ENCODE measurements at regions not wholly inside any gene's neighbourhood (a gene's known extent, or its start where the extent isn't known, plus 50 kb on each side); places are given as distances from the start of the nearest gene placed in this dataset.

DNA sequence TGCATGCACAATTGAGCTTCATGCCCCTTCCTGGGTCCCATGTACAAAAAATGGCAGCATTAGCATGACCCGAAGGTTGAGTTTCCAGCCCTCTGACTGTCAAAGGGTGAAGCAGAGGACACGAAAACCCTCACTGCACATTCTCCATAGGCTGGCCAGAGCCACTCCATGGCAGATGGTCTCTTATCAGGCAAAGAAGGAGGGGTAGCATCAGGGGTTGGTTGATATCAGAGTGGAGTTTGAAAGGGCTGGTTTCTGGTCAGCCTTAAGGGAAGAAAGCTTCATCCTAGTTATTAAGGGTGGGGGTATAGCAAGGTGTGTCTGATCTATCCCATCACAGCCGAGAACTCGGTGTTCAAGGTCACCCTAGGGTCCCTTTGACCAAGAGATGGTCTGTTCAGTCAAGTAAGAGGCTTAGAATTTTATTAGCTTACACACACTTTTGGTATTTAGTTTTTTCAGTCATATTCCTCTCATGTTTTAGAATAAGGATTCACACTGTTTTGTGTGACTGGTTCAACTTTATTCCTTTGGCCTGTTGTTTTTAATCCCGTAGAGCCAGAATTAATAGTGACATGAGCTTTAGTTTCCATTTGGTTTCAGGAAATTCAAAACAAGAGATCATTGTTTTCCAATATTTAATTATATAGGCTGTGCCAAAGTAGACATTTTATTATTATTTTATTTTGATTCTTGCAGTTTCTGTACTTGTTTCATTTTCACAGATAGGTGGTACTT, 199.9 kb upstream of the FMN2 start:
- Histone ChIP-seq H3K27me3 (ENCODE audit: low read depth, low read length) (no peaks in the 10 kb centered on the region), H3K36me3 (ENCODE audit: control insufficient read depth in 1 of 2, insufficient read depth in 2 of 2, low read length in 2 of 2) (peaks cover 0 to 3% of the 10 kb centered on the region in 2 donors), H3K27ac (ENCODE audit: low read length) (no peak overlapping the region), H3K9me3 (ENCODE audit: control insufficient read depth in 1 of 2, low read length in 2 of 2) (no peaks in the 10 kb centered on the region), H3K4me1 (ENCODE audit: control insufficient read depth in 1 of 2, insufficient read depth in 2 of 2, low read length in 2 of 2) (peaks cover 0 to 6% of the 10 kb centered on the region in 2 donors), H3K4me3 (ENCODE audit: low read depth in 1 of 2, low read length in 2 of 2) (no peak overlapping the region)

- Histone ChIP-seq H3K36me3 (ENCODE audit: control insufficient read depth in 1 of 2, insufficient read depth in 2 of 2, low read length in 2 of 2) (peaks cover 0 to 3% of the 10 kb centered on the region in 2 donors), H3K27me3 (ENCODE audit: low read depth, low read length) (no peaks in the 10 kb centered on the region), H3K4me1 (ENCODE audit: control insufficient read depth in 1 of 2, insufficient read depth in 2 of 2, low read length in 2 of 2) (peaks cover 0 to 14% of the 10 kb centered on the region in 2 donors), H3K4me3 (ENCODE audit: low read depth in 1 of 2, low read length in 2 of 2) (no peak overlapping the region), H3K9me3 (ENCODE audit: control insufficient read depth in 1 of 2, low read length in 2 of 2) (no peaks in the 10 kb centered on the region), H3K27ac (ENCODE audit: low read length) (no peak overlapping the region)
Measured at GRCh38 chr1:239892602-239893001, 199.1 kb upstream of the FMN2 start.

GRCh38 chr1:239893127-239893731, 198.5 kb upstream of the FMN2 start:
- Histone ChIP-seq H3K27ac (ENCODE audit: low read length) (no peak overlapping the region), H3K9me3 (ENCODE audit: control insufficient read depth in 1 of 2, low read length in 2 of 2) (no peaks in the 10 kb centered on the region), H3K36me3 (ENCODE audit: control insufficient read depth in 1 of 2, insufficient read depth in 2 of 2, low read length in 2 of 2) (peaks cover 0 to 3% of the 10 kb centered on the region in 2 donors), H3K27me3 (ENCODE audit: low read depth, low read length) (no peaks in the 10 kb centered on the region), H3K4me1 (ENCODE audit: control insufficient read depth in 1 of 2, insufficient read depth in 2 of 2, low read length in 2 of 2) (peaks cover 0 to 17% of the 10 kb centered on the region in 2 donors), H3K4me3 (ENCODE audit: low read depth in 1 of 2, low read length in 2 of 2) (no peak overlapping the region)

DNA sequence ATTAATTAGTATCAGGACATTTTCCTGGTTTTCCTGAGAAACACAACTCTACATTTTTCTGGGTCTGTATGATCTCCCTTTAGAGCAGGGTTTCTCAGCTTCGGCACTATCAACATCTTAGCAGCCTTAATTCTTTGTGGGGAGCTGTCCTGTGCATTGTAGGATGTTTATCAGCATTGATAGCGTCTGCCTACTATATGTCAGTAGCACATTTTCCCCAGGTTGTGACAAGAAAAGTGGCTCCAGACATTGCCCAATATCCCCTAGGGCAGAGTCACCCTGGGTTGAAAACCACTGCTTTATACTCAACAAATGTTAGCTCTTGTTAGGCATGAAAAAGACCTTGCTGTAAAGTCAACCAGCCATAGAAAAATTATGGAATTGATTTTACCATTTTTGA, 195.1 kb upstream of the FMN2 start:
- Histone ChIP-seq H3K27me3 (ENCODE audit: low read depth, low read length) (no peaks in the 10 kb centered on the region), H3K36me3 (ENCODE audit: control insufficient read depth in 1 of 2, insufficient read depth in 2 of 2, low read length in 2 of 2) (peaks cover 0 to 3% of the 10 kb centered on the region in 2 donors), H3K27ac (ENCODE audit: low read length) (no peak overlapping the region), H3K4me1 (ENCODE audit: control insufficient read depth in 1 of 2, insufficient read depth in 2 of 2, low read length in 2 of 2) (peaks cover 0 to 12% of the 10 kb centered on the region in 2 donors), H3K4me3 (ENCODE audit: low read depth in 1 of 2, low read length in 2 of 2) (no peak overlapping the region), H3K9me3 (ENCODE audit: control insufficient read depth in 1 of 2, low read length in 2 of 2) (no peaks in the 10 kb centered on the region)

DNA sequence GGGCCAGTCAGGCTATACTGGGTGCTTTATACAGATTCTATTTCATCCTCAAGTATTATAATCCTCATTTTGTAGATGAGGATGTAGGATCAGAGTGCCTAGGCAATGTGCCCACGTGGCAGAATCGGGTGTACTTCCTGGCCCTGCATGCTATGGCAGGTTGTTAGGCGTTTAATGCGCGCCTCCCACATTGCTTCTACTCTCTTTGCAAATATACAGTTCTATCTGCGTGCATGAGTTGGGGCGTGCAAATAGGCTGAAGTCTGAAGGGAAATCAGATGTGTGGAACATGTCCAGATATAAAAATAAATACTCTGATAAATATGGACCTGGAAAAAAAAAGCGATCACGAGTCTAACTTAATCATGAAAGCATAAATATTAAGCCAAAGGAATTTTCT, 194.7 kb upstream of the FMN2 start:
- peaks cover 0 to 11% of the 10 kb centered on the region in 2 donors for H3K4me1 ChIP-seq (ENCODE audit: control insufficient read depth in 1 of 2, insufficient read depth in 2 of 2, low read length in 2 of 2)
- no peaks in the 10 kb centered on the region for H3K9me3 ChIP-seq (ENCODE audit: control insufficient read depth in 1 of 2, low read length in 2 of 2)
- H3K27me3 ChIP-seq (ENCODE audit: low read depth, low read length): no peaks in the 10 kb centered on the region
- H3K36me3 ChIP-seq (ENCODE audit: control insufficient read depth in 1 of 2, insufficient read depth in 2 of 2, low read length in 2 of 2): peaks cover 0 to 3% of the 10 kb centered on the region in 2 donors
- no peak overlapping the region for H3K4me3 ChIP-seq (ENCODE audit: low read depth in 1 of 2, low read length in 2 of 2)
- H3K27ac ChIP-seq (ENCODE audit: low read length): no peak overlapping the region

DNA sequence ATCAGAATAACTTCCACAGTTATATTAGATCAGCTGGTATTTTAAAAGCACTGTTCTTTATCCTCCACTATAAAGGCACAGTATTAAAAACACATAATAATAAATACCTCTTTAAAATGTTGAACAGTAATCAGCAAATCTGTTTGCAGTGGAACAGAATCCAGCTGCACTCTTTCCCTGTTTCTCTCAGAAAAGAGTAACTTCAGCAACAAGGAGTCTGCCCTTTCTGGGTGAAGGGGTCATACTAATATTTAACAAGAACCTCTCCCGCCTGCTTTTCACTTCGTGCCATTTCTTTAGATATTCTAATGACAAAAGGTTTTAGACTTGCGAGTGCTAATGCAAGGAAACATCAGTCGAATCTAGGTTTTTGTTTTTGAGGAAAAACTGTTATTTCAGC, 194.2 kb upstream of the FMN2 start:
- H3K36me3 ChIP-seq (ENCODE audit: control insufficient read depth in 1 of 2, insufficient read depth in 2 of 2, low read length in 2 of 2): peaks cover 0 to 3% of the 10 kb centered on the region in 2 donors
- peak overlapping the region; percentile 30 to 34 for H3K4me3 ChIP-seq (ENCODE audit: low read depth in 1 of 2, low read length in 2 of 2)
- no peak overlapping the region for H3K27ac ChIP-seq (ENCODE audit: low read length)

DNA sequence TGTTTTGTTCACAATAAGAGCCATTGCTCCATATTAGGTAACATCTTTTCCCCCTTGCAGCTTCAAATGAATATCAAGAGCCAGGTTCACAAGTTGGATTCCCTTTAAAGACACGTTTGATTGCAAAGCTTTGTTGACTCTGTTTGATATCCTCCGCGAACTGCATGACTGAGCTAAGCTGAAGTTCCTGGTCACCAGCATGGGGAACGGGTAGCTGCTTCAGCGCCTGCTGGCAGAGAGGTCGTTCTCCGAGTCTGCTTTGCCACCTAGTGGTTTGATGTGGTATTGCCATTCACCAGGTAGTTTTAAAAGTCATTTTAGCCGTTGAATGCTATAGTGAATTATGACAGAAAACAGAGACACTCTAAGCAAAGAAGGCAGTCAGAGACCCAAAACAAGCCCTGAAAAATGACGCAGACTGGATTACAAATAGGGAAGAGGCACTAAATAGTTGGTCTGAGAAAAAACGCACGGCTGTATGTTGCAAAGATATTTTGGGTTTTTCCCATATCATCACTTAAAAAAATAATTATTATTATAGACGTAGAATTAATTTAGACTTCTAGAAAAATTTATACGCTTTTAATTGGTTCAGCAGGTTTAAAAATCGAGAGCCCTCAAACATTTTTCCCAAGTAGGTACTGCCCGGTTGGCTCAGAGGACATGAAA, 193.5 kb upstream of the FMN2 start:
- H3K27ac ChIP-seq (ENCODE audit: low read length): no peak overlapping the region
- H3K4me3 ChIP-seq (ENCODE audit: low read depth in 1 of 2, low read length in 2 of 2): peak overlapping the region; percentile 30 to 34
- no peaks in the 10 kb centered on the region for H3K27me3 ChIP-seq (ENCODE audit: low read depth, low read length)
- H3K9me3 ChIP-seq (ENCODE audit: control insufficient read depth in 1 of 2, low read length in 2 of 2): no peaks in the 10 kb centered on the region
- peaks cover 0 to 3% of the 10 kb centered on the region in 2 donors for H3K36me3 ChIP-seq (ENCODE audit: control insufficient read depth in 1 of 2, insufficient read depth in 2 of 2, low read length in 2 of 2)
- H3K4me1 ChIP-seq (ENCODE audit: control insufficient read depth in 1 of 2, insufficient read depth in 2 of 2, low read length in 2 of 2): peaks cover 0 to 11% of the 10 kb centered on the region in 2 donors

More for the DNA sequence above, 194.2 kb upstream of the FMN2 start:
- H3K4me1 ChIP-seq (ENCODE audit: control insufficient read depth in 1 of 2, insufficient read depth in 2 of 2, low read length in 2 of 2): peaks cover 0 to 11% of the 10 kb centered on the region in 2 donors
- H3K27me3 ChIP-seq (ENCODE audit: low read depth, low read length): no peaks in the 10 kb centered on the region
- H3K9me3 ChIP-seq (ENCODE audit: control insufficient read depth in 1 of 2, low read length in 2 of 2): no peaks in the 10 kb centered on the region

- Histone ChIP-seq H3K36me3 (ENCODE audit: control insufficient read depth in 1 of 2, insufficient read depth in 2 of 2, low read length in 2 of 2) (peaks cover 0 to 3% of the 10 kb centered on the region in 2 donors), H3K27me3 (ENCODE audit: low read depth, low read length) (no peaks in the 10 kb centered on the region), H3K27ac (ENCODE audit: low read length) (no peak overlapping the region), H3K9me3 (ENCODE audit: control insufficient read depth in 1 of 2, low read length in 2 of 2) (no peaks in the 10 kb centered on the region), H3K4me1 (ENCODE audit: control insufficient read depth in 1 of 2, insufficient read depth in 2 of 2, low read length in 2 of 2) (peaks cover 0 to 11% of the 10 kb centered on the region in 2 donors), H3K4me3 (ENCODE audit: low read depth in 1 of 2, low read length in 2 of 2) (no peak overlapping the region)
Measured at GRCh38 chr1:239899747-239900146, 191.9 kb upstream of the FMN2 start.

DNA sequence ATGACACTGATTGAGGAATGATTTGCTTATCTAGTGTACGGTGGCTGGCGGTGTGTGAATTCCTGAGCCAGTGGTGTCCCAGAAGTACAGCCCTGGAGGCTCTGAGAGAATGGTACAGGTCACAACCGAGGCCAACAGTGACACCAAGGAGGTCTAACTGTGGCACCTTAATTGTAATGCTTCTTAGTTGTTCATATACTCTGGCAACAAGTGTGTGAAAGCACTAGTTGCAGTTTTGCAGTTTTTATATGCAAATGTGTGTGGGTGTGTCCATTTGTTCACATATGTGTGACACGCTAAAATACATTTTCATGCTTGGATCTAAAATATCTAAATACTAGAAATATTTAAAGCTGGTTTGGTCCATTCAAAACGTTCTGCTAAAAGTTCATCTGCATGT, 185.3 kb upstream of the FMN2 start:
- Histone ChIP-seq H3K27ac (ENCODE audit: low read length) (no peak overlapping the region), H3K4me1 (ENCODE audit: control insufficient read depth in 1 of 2, insufficient read depth in 2 of 2, low read length in 2 of 2) (no peaks in the 10 kb centered on the region), H3K36me3 (ENCODE audit: control insufficient read depth in 1 of 2, insufficient read depth in 2 of 2, low read length in 2 of 2) (no peaks in the 10 kb centered on the region), H3K27me3 (ENCODE audit: low read depth, low read length) (no peaks in the 10 kb centered on the region), H3K4me3 (ENCODE audit: low read depth in 1 of 2, low read length in 2 of 2) (no peak overlapping the region), H3K9me3 (ENCODE audit: control insufficient read depth in 1 of 2, low read length in 2 of 2) (no peaks in the 10 kb centered on the region)

- H3K27ac ChIP-seq (ENCODE audit: low read length): no peak overlapping the region
- no peaks in the 10 kb centered on the region for H3K36me3 ChIP-seq (ENCODE audit: control insufficient read depth in 1 of 2, insufficient read depth in 2 of 2, low read length in 2 of 2)
- H3K27me3 ChIP-seq (ENCODE audit: low read depth, low read length): no peaks in the 10 kb centered on the region
- H3K4me3 ChIP-seq (ENCODE audit: low read depth in 1 of 2, low read length in 2 of 2): no peak overlapping the region
- H3K4me1 ChIP-seq (ENCODE audit: control insufficient read depth in 1 of 2, insufficient read depth in 2 of 2, low read length in 2 of 2): peaks cover 0 to 1% of the 10 kb centered on the region in 2 donors
- H3K9me3 ChIP-seq (ENCODE audit: control insufficient read depth in 1 of 2, low read length in 2 of 2): no peaks in the 10 kb centered on the region
Measured at GRCh38 chr1:239909898-239910297, 181.8 kb upstream of the FMN2 start.

- Histone ChIP-seq H3K27ac (ENCODE audit: low read length) (peak overlapping the region; percentile 53), H3K4me3 (ENCODE audit: low read depth in 1 of 2, low read length in 2 of 2) (no peak overlapping the region), H3K9me3 (ENCODE audit: control insufficient read depth in 1 of 2, low read length in 2 of 2) (no peaks in the 10 kb centered on the region), H3K36me3 (ENCODE audit: control insufficient read depth in 1 of 2, insufficient read depth in 2 of 2, low read length in 2 of 2) (no peaks in the 10 kb centered on the region), H3K27me3 (ENCODE audit: low read depth, low read length) (no peaks in the 10 kb centered on the region), H3K4me1 (ENCODE audit: control insufficient read depth in 1 of 2, insufficient read depth in 2 of 2, low read length in 2 of 2) (peaks cover 0 to 6% of the 10 kb centered on the region in 2 donors)
Measured at GRCh38 chr1:239912471-239912870, 179.2 kb upstream of the FMN2 start.

All from muscle layer of duodenum (tissue), 2 donors.